Hematopoietic multipotent progenitor cell treated with erythropoietin and hydrocortisone succinate and interleukin-3 and kit ligand, for 6 days (in vitro differentiated cells): ENCODE measurements at regions not wholly inside any gene's neighbourhood (a gene's known extent, or its start where the extent isn't known, plus 50 kb on each side); places are given as distances from the start of the nearest gene placed in this dataset.
"Not testable (repeated sequence)": the region's sequence is repeated elsewhere in the genome, so short reads cannot be mapped to it uniquely, and the experiment has no call there.

Experiments used
- DNase-seq: peaks from one replicate; pipeline ENCODE4 v3.0.0-alpha.2; 2015

DNA sequence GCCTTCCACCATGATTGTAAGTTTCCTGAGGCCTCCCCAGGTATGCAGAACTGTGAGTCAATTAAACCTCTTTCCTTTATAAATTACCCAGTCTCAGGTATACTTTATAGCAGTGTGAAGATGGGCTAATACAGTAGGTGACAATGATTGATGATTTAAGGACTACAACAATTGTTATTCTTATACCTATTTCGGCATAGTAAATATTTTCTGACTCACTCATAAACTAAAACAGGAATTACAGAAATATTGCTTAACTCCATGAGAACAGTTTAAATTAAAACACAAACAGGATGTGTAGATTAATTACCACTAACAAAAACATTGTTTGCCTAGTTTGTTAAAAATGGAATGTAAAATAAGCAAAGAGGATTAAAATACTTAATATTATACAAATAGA is 839.9 kb downstream of the LTN1 start:
- DNase-seq: no peak

DNA sequence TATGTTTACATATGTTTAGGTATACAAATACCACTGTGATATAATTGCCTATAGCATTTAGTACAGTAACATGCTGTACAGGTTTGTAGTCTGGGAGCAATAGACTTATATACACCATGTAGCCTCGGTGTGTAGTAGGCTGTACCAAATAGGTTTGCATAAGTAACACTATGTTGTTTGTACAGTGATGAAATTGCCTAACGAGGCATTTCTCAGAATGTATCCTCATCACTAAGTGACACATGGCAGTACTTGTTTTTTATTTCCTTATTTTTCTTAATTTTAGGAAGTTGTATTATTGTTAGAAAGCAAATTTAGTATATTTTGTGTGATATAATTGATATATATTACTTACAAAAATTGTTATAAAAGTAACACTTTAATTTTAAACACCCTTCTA is 840.9 kb downstream of the LTN1 start:
- DNase-seq: no peak

DNA sequence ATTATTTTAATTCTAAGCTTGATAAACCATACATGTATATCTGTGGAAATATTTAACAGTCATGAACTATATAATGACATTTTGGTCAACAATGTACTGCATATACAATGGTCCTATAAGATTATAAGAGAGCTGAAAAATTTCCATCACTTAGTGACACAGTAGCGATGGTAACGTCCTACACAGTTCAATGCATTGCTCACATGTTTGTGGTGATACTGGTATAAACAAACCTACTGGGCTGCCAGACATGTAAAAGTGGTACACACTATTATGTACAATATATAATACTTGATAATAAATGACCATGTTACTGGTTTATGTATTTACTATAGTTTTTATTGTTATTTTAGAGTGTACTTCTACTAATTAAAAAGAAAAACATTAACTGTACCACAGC is 841.9 kb downstream of the LTN1 start:
- no peak for DNase-seq

DNA sequence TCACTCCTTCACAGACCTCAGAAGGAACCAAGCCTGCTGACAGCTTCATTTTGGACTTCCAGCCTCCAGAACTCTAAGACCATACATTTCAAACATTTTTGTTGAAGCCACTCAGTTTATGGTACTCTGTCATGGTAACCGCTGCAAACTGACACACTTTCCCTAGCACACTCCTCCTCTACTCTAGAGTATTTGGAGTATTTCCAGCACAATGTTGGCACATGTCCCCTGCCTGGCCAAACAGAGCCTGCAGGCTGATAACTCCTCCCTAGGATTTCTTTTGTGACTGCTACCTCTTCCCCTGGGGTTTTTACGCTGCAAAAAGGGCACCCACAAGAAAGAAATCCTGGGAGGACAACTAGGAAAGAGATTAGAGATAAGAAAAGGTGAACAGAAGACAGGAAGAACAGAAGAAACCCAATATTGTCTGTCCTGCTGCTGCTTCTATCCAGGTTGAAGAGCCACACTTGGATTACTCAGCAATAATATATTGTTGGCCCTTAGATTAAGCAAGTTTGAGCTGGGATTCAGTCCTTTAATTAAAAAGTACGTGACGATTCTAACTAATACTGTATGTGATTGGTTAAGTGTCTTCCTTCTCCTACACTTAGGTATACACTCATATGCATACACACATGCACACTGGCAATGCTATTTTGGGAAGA is 844.1 kb downstream of the LTN1 start:
- no peak for DNase-seq

DNA sequence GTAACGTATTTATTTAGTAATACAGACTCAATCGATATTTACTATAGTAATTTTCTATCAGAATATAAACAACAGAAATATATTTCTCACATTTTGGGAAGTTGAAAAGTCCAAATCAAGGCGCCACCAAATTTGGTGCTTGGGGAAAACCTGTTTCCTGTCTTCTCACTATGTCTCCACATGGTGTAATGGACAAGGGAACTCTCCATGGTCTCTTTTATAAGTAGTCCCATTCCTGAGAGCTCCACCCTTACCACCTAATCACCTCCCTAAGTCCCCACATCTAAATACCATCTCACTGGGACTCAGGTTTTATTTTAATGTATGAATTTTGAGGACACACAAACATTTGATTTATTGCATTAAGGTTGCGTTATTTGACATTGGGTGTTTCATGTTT is 848.0 kb downstream of the LTN1 start:
- no peak for DNase-seq

DNA sequence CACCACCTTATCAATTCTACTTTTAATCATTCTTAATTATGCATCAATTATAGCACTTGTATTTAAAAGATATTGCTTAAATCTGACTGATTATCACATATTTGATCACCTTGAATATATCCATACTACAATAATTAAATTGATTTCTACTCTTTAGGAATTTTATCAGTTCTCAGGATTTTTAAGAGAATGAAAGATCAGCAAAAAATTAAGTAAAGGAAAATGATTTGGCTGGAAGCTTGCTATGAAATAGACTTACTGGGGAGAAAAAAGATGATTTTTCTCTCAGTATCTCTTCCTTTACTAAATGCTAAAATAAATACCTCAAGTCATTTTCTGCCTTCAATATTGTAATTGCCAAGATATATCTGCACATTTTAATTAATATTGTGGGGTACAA is 848.6 kb downstream of the LTN1 start:
- no peak for DNase-seq

DNA sequence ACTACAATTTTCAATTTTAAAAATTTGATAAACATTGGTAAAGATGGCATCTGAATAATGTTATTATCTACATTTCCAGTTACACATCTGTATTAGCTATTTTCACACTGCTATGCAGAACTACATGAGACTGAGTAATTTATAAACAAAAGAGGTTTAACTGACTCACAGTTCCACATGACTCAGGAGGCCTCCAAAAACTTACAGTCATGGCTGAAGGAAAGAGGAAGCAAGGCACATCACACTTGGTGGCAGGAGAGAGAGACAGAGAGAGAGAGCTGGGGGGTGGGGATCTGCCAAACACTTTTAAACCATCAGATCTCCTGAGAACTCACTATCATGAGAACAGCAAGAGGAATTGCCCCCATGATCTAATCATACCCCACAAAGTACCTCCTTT is 850.0 kb downstream of the LTN1 start:
- peak; percentile 26 for DNase-seq

DNA sequence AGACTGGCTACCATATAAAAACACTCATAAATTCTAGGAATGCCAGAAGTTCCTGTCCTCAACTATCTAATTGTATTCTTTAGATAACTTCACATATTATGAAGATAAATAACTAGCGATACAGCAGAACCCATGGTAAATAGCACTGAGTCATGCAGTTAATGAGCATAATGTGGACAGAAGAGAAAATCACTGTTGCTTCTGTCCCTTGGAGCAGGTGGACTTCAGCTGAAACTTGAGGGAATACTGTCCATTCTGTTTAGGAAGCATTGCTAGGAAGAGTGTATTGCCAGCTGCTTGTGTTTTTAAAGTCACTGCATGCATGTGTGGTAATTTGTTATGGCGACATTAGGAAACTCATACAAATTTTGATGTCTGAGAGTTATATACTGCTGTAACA is 854.4 kb downstream of the LTN1 start:
- no peak for DNase-seq

DNA sequence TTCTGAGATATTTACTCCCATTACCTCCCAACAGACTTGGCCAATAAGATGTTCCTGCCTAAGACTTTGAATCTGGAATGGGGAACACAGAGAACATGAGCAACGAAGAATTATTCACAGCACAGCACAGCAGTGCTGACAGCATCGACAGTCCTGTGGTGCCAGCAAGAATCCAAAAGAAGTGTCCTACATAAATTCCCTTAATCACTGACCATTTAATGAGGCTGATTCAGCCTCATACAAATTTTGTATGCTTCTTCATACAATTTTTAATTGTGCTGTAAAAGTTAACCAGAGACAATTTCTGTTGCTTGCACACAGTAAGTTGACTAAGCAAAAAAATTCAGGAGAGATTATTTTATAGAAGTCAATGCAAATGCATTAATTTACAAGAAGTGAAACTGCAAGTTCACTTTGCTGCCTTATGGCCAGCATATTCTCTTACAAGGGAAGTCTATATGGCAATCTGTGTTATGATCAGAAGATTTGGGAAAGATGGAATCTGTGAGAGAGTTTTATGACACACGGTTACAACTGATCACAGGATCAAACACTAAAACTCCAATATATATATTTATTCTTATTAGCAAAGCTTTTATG is 855.9 kb downstream of the LTN1 start:
- no peak for DNase-seq

DNA sequence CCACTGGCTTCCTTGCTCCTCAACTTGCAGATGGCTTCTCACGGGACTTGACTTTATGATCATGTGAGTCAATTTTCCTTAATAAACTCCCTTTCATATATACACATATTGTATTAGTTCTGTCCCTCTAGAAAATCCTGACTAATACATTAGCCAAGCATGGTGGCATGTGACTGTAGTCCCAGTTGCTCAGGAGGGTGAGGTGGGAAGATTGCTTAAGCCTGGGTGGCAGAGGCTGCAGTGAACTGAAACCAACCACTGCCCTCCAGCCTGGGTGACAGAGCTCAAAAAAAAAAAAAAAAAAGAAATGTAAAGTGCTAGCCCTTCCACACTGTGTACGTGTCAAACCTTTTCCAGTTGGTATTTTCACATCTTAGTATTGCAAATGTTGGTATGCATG is 857.0 kb downstream of the LTN1 start:
- no peak for DNase-seq

DNA sequence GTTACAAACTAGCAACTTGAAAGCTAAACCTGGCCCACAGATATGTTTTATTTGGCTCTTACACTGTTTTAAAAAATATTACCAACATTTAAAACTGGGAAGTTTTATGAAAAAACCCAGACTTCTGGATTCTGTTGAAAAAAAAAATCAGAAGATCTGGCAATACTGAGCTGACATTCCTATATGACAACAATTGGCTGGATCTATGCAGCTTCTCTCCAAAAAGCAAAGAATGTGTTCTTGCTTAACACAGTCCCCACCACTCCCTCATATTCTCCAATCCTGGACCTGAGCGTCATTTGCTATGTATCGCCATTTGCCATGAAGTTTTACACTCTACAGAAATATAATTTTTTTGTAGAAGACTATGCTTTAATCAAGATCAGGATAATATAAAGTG is 859.6 kb downstream of the LTN1 start:
- DNase-seq: no peak

DNA sequence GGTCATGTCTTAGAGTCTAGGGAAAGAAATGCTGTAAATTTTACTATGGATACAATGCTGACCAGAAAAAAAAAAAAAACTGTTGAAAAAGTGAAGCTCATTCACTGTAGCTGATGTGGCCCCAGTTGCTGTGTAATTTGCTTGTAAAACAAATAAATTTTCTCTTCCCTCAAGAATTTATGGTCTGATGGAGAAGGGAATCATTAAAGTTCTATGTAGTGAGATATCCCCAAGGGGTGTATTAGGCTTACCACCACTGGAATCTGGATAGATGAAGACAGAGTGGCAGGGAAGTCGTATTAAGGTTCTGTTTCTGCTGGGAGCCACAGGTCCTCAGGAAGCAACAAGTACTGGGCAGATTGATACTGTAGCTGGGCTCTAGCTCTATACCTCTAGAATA is 860.0 kb downstream of the LTN1 start:
- no peak for DNase-seq

DNA sequence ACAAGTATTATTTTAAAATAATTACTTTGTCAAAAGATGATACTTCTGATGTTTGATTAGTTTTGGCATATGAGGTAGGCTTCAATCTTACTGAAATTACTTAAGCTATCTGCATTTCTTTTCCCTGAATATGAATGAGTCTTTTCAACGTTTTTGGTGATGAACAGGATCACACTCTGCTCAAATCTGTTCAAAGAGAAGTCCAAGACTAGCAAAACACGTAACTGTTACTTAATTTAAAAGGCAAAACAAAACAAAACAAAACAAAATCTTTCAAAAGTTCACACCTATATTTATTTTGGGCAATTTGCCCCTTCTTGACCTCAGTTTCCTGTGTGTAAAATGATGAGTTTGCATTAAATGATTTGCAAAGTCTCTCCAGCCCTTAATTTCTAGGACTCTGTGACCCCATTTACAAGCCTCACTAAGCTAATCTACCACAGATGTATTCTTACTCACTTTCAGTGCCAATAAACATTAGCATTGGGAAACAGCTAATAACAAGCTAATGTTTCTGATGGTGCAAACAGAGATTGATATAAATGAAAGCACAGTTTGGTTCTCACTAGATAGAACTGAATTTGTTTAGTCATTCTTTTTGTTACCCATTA is 865.4 kb downstream of the LTN1 start:
- DNase-seq: no peak

DNA sequence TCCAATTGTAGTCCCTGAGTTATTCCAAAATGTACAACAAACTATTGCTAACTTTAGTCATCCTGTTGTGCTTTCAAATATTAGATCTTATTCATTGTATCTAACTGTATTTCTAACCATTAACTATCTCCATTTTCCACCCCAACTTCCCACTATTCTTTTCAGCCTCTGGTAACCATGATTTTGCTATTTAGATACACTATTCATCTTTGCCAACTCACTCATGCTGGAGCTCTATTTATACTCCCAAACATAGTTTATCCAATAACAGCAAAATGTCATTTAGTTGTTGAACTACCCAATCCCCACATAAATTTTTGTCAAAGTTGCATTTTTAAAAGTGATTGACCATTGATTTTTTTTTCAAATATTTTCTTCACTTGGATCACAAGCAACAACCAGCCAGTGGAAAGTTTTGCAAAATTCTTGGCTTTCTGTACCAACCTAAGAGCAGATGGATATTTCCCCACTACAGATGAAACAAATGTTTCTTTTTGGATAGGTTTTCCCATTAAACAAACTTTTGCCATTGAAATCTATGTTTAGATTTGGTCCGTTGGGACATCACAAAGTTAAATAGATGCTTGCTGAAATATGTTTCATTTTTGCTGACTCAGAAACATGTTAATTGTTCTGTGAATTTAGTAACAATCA is 866.0 kb downstream of the LTN1 start:
- no peak for DNase-seq

DNA sequence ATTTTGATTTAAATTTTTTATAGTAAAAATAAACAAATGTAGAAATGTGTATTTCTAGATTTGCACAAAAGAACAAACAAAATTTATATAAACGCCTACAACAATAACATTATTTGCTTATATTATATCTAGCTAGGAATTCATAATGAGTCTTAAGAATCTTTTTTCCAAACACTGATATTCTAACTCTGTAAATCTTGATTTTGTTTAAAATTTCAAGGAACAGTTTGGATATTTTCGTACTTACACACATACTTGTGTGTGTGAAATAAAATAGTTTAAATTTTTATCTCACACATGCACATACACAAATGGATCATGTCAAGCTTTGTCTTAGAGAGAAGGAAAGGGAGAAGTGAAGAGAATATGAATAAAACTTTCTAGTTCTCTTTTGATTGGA is 868.1 kb downstream of the LTN1 start:
- DNase-seq: no peak

DNA sequence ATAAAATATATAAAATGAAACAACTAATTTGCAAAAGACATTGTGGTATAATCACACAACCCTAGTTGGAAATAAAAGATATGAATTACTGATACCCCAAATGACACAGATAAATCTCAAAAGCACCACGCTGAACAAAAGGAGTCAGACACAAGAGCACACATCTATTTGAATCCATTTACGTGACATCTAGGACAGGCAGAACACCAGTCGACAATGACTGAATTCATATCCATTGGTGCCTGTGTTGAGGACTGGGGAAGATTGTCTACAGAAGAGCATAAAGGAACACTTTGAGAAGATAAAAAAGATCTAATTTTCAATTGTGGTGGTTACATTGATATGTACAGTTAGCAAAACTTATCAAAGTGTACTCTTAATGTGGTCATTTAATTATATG is 874.1 kb downstream of the LTN1 start:
- no peak for DNase-seq

DNA sequence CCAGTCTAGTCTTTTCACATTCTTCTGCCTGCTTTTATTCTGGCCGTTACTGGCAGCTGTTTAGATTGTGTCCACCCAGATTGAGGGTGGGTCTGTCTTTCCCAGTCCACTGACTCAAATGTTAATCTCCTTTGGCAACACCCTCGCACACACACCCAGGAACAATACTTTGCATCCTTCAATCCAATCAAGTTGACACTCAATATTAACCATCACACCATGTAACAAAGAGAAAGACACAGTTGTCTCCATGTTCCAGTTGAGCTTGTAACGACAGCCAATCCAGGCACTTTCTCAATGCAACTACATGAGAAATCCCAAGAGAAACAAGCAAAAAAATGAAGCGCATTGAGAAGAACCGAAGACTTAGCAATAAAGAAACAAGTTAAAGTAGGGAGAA is 877.7 kb downstream of the LTN1 start:
- DNase-seq: not testable (repeated sequence)

DNA sequence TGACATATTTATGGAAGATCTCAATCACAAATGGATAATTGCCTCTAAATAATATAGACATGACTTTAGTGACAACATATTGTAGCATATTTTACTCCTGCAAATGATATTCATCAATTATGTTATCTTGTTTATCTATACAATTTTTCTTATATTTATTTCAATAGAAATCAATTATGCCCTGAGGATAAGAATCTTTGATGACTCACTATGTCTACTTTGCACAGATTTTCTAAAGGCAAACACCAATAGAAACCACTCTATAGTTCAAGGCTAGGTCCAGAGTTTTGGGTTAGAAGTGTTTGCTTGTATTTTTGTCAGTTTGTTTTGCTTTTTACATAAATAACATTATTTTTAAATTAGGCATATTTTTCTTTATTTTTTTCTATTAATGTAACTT is 879.0 kb downstream of the LTN1 start:
- DNase-seq: no peak

DNA sequence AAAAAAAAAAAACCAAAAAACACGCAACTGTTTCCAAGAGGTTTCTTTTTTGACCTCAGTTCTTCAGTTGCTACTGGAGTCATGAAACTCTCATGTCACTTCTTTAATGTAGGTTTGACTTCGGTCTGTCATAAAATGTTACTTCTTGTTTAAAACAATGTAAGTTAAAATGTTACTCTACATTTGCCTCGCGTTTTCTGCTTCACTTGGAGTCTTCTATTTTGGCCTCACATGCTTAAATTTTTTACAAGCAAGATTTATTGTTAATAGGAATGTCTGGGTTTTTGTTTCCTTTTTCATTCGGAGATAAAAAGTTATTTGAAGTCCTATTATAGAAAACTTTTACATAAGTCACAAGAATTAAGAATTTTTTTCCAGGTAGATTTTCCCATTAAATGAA is 880.2 kb downstream of the LTN1 start:
- DNase-seq: no peak

DNA sequence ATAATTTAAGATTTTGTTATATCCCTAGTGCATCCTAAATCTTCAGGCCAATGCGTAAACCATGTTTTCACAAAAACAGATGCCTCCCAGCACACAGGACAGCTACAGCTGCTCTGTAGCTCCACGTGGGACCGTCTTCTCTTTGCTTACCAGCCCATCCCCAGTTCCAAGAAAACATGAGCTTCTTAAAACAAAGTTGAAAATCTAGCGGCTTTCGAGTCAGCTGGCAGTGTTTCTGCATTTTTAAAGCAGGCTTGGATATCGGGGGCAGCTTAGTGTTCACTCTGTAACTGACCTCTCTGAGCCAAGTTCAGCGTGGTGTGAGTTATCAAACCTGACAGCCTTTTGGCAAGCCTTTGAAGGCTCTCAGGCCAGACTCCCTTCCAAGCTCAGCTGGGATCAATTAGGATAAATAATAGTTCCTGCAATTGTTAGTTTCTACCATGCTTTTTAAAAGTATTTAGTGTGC is 881.5 kb downstream of the LTN1 start:
- no peak for DNase-seq

DNA sequence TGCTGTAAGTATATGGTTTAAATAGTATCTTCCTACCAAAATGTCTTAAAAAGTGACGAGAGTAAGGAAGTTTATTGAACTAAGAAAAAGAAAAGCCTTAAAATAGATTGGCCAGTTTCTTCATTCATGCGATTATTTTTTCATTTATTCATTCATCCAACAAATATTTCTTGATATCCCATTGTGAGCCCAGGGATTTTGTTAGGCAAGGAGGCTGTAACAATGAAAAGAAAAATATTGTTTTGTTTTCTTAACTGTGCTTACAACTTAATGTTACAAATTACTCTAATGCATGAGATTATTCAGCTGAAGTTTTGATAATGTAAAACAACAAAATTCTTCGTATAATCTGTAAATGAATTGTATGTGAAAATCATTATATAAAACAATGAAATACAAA is 882.0 kb downstream of the LTN1 start:
- DNase-seq: no peak

DNA sequence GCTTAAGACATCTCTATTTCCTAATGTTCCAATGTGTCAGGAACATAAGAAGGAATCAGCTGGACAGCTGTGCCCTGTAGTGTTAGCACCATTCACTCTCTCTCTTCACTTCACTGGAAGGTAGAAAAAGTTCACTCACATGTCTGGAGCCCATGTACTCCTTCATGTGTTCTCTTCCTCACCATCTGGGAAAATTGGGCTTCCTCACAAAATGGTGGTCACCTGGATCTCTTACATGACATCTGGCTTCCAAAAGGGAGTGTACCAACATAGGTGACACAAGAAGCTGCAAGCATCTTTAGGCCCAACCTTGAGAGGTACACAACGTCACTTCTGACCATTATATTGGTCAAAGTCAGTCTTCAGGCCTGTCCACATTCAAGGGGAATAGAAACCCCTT is 882.6 kb downstream of the LTN1 start:
- no peak for DNase-seq

DNA sequence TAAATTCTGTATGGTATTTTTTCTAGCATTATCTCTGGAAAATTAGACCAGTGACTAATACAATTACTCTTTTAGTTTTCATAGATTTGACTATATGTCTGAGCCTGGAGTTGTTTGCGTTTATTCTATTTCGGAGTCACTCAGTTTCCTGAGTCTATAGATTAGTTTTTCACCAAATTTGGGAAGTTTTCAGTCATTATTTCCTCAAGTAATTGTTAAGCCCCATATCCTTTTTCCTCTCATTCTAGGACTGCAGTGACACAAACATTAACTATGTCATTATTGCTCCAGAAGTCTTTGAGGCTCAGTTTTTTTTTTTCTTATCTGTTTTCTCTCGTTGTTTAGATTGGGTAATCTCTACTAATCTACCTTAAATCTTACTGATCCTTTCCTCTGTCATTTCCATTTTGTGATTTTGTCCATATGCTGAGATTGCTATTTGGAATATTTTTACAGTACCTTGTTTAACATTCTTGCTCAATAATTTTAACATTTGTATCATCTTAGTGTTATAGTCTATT is 886.2 kb downstream of the LTN1 start:
- DNase-seq: no peak

DNA sequence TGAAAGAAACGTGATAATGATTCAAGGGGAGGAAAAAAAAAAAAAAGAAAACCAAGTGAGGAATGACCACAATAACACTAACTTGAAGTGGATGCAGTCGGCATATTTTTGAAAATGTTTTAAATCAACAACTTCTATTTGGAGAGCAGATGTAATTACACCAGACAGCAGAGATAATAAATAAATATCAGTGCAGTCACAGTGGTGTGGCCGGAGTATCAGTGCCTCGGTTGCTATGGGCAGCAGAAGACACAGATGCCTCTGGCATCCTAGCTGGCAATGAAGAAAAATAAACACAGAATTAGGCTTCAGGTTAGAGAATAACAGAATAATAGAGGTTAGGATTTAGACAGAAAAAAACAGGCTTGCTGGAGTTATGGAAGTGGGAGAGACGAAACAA is 888.3 kb downstream of the LTN1 start:
- DNase-seq: no peak
